Fibroblast of the aortic adventitia (primary cell): ENCODE measurements at regions not wholly inside any gene's neighbourhood (a gene's known extent, or its start where the extent isn't known, plus 50 kb on each side); places are given as distances from the start of the nearest gene placed in this dataset.

ENCODE experiments used
- DNase-seq: peaks from one replicate; pipeline ENCODE4 v3.0.0-alpha.2; 2010; ENCODE audit warnings: low read depth
- H3K4me3 ChIP-seq: 2 replicates; pipeline ENCODE4 v1.5.1; 2011; ENCODE audit warnings: low read depth, mild to moderate bottlenecking, control low read depth, low read length, moderate library complexity
- TF ChIP-seq, protein P1 (sequence below): IDR thresholded peaks from 2 replicates; pipeline ENCODE4 v1.5.1; 2011; ENCODE audit warnings: mild to moderate bottlenecking, low read length, control low read depth, inconsistent platforms; ENCODE audit not compliant: insufficient read depth

DNA sequence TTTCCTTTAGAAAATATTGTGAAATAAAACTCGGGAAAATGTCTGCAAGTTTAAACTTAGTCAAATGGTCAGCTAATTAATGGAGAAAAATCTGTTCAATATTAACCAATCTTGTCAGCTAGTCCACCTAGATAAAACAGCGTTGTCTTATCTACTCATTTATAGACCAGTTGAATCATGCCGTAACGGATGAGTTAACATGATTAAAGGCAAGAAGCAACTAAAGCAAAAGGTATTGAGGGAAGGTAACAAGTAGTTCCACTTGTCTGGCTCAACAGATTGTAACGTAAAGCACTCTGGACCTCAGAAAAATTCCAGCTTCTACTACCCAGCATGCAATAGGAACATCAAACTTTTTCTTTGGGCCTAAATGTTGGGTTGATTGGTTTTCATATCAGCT, 958.2 kb downstream of the DIAPH3 start:
- TF ChIP-seq, protein P1, sequence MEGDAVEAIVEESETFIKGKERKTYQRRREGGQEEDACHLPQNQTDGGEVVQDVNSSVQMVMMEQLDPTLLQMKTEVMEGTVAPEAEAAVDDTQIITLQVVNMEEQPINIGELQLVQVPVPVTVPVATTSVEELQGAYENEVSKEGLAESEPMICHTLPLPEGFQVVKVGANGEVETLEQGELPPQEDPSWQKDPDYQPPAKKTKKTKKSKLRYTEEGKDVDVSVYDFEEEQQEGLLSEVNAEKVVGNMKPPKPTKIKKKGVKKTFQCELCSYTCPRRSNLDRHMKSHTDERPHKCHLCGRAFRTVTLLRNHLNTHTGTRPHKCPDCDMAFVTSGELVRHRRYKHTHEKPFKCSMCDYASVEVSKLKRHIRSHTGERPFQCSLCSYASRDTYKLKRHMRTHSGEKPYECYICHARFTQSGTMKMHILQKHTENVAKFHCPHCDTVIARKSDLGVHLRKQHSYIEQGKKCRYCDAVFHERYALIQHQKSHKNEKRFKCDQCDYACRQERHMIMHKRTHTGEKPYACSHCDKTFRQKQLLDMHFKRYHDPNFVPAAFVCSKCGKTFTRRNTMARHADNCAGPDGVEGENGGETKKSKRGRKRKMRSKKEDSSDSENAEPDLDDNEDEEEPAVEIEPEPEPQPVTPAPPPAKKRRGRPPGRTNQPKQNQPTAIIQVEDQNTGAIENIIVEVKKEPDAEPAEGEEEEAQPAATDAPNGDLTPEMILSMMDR, result no peak
- H3K4me3 ChIP-seq, result no peak overlapping the region
- no peak for DNase-seq

DNA sequence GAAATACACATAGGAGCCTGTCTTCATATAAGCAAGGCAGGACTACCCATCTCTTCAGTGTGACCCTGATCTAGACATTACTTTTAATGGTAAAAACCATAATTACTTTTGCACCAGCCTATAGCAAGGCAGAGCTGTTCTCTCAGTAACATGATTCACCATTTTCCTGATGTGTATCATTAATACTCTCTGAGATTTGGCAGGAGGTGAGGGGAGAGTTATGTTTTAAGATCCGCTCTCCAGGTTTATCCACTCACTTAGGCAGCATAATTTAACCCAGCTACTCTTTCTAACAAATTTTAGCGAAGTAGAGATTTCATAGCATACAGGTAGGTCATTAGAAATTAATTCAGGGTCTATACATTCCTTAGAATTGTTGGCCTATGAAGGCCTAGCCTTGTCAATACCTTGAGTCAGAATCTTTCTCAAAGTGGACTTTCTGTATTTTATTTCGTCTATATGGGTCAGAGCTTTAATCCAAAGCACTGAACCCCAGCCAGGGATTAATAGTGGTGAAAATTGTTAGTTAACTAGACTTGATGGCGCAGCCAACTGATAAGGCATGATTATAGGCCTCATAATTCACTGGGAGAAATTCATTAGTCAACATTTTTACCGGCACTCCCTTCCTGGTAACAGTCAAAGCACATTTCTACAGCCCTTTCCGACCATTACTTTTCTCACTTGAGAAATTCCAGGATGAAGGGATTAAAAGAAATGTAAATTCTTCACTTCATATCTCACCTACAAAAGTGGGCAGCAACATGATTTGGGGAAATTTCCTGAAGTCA, 955.1 kb downstream of the DIAPH3 start:
- TF ChIP-seq, protein P1, result no peak
- no peak for DNase-seq
- no peak overlapping the region for H3K4me3 ChIP-seq

DNA sequence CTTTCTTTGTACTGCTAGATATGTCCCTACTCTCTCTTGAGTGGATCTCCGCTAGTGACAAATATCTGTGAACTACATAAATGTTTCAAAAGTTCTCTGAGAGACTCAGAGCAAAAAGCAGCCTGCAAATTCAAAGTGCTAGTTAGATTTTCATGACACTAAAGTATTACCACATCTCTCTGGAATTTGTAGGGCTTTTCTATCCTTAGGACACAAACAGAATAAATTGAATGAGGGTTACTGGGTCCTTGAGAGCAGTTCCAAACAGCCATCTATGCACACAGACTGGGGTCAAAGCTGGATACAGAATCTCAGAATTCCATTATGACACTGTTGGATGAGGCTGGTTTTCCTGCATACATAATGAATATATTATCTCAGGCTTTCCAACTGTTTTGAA, 953.2 kb downstream of the DIAPH3 start:
- DNase-seq, result no peak
- TF ChIP-seq, protein P1, result no peak
- no peak overlapping the region for H3K4me3 ChIP-seq

DNA sequence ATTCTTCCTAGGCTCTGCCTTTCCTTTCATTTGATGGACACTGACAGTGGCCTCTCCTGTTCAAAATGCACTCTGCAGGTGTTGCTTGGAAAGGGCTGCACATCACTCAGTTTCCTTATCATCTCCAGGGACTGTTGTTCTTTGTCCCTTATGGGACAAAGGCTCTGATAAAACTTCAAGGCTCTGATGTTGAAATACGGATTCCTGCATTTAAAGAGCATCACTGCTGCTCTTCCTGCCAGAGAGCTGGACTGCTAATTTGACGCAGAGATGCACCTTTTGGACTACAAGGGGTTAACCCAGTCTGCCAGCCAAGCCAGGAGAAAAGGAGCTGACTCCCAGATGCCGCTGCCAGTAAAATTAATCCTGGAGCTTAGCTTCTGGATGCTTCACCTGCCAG, 952.1 kb downstream of the DIAPH3 start:
- H3K4me3 ChIP-seq, result no peak overlapping the region
- DNase-seq, result no peak
- TF ChIP-seq, protein P1, result no peak

DNA sequence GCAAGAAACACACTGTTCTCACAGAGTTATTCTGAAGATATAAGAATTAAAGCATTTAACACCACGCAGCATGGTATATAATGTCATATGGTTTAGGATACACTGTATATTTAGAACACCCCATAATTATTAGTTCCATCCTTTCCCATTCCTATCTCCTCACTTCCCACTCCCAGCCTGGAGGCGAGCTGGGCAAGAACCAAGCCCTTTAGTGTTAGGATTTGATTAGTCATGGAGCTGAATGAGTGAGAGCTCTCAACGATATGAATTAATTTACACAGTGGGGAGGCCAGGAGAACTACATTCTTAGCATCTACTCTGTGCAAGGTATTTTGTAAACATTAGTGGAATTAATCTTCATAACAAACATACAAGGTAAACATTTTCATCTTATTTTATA, 934.3 kb downstream of the DIAPH3 start:
- TF ChIP-seq, protein P1, result no peak
- DNase-seq, result no peak
- H3K4me3 ChIP-seq, result no peak overlapping the region

DNA sequence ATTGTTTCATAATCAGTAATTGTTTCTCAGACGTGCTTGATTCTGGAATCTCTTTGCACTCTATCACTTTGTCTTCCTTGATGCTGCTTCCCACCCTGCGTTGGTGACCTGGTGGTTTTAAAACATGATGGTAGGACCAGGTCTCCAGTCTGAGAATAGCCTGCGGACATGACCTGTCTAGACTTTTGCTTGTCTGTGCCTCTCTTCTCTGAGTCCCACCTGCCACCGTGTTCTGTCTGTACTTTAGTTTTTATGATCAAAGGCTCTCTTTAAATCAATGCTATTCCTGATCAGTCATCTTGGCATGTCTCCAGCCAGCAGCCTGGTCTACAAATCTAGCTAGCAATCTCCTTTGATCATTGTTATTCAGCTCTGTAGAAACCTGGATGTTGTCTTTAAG, 933.9 kb downstream of the DIAPH3 start:
- H3K4me3 ChIP-seq, result no peak overlapping the region
- no peak for DNase-seq
- TF ChIP-seq, protein P1, result no peak
